Epithelial cell of proximal tubule (primary cell): ENCODE measurements at regions not wholly inside any gene's neighbourhood (a gene's known extent, or its start where the extent isn't known, plus 50 kb on each side); places are given as distances from the start of the nearest gene placed in this dataset.

Experiments
- DNase-seq: peaks from one replicate; pipeline ENCODE4 v3.0.0-alpha.2; 2011; ENCODE audit warnings: low read depth
- H3K4me3 ChIP-seq: 2 replicates; pipeline ENCODE4 v1.5.1; 2011; ENCODE audit warnings: low read depth, mild to moderate bottlenecking, low read length
- TF ChIP-seq, protein P1 (sequence below): conservative IDR thresholded peaks from 2 replicates; pipeline ENCODE4 v1.5.1; 2012; ENCODE audit warnings: low read depth, mild to moderate bottlenecking, low read length

DNA sequence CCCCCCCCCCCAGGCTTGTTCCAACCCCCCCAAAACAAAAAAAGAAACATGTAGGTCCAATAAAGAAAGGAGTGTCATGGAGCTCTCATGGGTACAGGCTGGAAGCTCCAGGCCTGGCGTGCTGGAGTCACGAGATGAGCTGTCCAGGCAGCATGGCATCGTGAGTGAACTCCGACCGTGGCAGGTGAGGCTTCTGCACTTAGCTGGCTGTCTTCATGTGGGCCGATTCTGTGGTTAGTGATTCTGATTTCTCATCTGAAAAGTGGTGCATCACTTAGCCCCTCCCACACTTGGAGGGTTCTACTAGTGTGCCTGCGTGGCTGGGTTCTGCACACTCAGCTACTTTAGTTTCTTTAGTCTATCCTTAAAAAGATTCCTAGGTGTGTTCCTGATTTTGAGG is 126.4 kb upstream of the MGAT5 start:
- DNase-seq = no peak
- TF ChIP-seq, protein P1, sequence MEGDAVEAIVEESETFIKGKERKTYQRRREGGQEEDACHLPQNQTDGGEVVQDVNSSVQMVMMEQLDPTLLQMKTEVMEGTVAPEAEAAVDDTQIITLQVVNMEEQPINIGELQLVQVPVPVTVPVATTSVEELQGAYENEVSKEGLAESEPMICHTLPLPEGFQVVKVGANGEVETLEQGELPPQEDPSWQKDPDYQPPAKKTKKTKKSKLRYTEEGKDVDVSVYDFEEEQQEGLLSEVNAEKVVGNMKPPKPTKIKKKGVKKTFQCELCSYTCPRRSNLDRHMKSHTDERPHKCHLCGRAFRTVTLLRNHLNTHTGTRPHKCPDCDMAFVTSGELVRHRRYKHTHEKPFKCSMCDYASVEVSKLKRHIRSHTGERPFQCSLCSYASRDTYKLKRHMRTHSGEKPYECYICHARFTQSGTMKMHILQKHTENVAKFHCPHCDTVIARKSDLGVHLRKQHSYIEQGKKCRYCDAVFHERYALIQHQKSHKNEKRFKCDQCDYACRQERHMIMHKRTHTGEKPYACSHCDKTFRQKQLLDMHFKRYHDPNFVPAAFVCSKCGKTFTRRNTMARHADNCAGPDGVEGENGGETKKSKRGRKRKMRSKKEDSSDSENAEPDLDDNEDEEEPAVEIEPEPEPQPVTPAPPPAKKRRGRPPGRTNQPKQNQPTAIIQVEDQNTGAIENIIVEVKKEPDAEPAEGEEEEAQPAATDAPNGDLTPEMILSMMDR = no peak

DNA sequence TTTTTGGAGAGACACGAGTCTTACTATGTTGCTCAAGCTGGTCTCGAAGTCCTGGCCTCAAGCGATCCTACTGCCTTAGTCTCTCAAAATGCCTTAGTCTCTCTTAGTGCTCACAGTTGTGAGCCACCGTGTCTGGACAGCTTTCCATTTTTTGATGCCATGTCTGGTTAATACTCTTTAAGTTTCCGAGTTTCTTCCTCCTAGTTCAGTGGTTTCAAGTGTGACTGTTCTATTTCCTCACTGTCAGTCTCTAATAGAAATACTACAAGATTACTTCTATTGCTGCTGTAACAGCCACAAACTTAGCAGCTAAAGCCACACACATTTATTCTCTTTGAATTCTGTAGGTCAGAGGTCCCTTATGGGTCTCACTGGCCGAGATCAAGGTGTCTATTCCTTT is 125.1 kb upstream of the MGAT5 start:
- no peak for DNase-seq
- H3K4me3 ChIP-seq = no peak overlapping the region
- TF ChIP-seq, protein P1 = no peak

More for the DNA sequence above, 126.4 kb upstream of the MGAT5 start:
- H3K4me3 ChIP-seq = no peak overlapping the region

DNA sequence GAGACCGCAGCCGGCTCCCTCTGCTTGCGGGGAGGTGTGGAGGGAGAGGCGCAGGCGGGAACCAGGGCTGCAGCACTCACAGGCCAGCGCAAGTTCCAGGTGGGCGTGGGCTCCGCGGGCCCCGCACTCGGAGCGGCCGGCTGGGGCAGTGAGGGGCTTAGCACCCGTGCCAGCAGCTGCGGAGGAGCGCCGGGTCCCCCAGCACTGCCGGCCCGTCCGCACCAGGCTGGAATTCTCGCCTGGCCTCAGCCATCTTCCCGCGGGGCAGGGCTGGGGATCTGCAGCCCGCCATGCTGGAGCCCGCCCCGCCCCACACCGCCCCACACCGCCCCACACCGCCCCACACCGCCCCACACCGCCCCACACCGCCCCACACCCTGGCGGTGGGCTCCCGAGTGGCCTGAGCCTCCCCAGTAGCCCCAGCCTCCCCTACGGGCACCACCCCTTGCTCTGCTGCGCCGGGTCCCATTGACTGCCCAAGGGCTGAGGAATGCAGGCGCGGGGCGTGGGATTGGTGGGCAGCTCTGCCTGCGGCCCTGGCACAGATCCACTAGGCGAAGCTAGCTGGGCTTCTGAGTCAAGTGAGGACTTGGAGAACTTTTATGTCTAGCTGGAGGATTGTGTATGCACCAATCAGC is 123.9 kb upstream of the MGAT5 start:
- H3K4me3 ChIP-seq = no peak overlapping the region
- DNase-seq = no peak
- TF ChIP-seq, protein P1 = no peak

DNA sequence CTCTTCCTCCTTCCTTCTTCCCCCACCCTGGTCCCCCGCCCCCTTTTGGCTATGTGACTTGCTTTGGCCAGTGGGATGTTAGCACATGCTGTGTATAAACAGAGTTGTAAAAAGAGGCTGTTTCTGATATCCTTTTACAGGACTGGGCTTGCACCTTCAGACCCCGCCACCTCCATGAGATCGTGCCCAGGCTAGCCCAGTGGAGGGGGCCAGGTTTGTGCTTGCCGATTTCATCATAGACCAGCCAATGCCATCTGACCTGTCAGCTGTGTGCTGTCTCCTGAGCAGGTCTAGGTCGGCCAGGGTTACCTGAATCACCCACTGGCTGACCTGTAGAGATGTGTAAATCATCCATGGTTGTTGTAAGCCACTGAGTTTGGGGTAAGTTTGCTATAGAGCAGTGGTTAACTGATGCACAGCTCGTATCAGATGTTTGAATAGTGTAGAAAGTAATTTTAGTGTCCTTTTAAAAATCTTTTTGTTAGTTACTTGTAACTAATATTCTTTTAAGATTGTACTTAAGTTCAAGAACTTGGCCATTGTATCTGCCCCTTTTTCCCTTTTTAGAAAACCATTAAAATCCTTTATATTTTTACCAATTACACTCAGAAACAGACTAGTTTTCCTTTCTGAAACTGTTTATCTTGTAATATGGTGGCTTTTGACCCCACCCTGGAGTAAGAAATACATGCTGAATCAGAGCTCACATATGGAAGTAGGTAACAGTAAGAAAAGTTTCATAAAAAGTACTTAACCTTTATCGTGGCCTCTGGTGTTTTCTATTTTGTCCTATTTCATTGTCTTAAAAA is 122.0 kb upstream of the MGAT5 start:
- no peak overlapping the region for H3K4me3 ChIP-seq
- TF ChIP-seq, protein P1 = no peak
- no peak for DNase-seq

DNA sequence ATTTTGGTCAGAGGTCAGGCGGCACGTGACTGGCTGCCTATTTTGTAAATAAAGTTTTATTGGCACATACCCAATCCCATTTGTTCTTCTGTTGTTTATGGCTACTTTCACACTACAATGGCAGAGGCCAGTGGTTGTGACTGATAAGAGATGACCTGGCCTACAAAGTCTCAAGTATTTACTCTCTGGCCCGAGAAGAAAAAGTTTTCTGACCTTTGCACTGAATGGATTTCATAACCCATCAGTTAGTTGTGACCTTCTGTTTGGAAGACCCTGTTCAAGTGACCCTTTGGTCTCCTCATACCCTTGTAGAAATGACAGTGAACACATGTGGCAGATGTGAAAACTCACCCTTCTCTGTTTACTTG is 121.4 kb upstream of the MGAT5 start:
- H3K4me3 ChIP-seq = no peak overlapping the region
- TF ChIP-seq, protein P1 = no peak
- no peak for DNase-seq

DNA sequence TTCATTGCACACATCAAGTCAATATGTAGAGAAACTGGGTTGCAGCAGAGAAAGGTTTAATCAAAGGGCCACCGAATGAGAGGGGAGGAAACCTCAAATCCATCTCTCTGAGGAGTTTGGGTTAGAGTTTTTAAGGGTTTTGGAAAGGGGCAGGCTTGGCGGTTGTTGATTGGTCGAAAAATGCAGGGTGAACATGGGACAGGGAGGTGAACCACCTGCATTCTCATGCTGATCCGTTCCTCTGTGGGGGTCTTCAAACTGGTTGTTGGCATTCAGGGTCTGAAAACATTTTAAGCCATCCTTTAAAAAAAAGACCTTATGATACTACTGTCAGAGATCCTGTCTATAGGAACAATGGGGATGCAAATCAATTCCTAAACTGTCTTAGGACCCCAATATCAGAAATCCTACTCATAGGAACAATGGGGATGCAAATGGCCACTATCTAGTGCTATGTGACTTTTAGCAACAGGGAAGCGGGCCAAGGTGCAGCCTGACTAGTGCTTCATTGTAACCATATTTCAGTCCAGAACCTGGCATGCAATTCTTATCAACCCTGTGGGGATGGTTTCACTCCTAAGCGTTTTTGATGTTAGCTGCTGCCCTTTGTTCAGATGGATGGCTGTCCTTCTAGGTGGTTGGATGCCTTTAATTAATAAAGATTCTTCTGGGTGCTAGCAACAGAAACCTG is 120.1 kb upstream of the MGAT5 start:
- DNase-seq = no peak
- H3K4me3 ChIP-seq = no peak overlapping the region
- TF ChIP-seq, protein P1 = no peak
